22Rv1 (cell line): ENCODE measurements at regions not wholly inside any gene's neighbourhood (a gene's known extent, or its start where the extent isn't known, plus 50 kb on each side); places are given as distances from the start of the nearest gene placed in this dataset.

Experiments
- ZFX ChIP-seq: fragments of 450-650 bp; IDR thresholded peaks from 2 replicates; pipeline ENCODE4 v1.6.1; 2017; ENCODE audit warnings: antibody characterized with exemption, borderline replicate concordance
- TF ChIP-seq, protein P1 (sequence below): fragments of 450-650 bp; IDR thresholded peaks from 2 replicates; pipeline ENCODE4 v1.5.1; 2017; ENCODE audit warnings: mild to moderate bottlenecking

- TF ChIP-seq, protein P1, sequence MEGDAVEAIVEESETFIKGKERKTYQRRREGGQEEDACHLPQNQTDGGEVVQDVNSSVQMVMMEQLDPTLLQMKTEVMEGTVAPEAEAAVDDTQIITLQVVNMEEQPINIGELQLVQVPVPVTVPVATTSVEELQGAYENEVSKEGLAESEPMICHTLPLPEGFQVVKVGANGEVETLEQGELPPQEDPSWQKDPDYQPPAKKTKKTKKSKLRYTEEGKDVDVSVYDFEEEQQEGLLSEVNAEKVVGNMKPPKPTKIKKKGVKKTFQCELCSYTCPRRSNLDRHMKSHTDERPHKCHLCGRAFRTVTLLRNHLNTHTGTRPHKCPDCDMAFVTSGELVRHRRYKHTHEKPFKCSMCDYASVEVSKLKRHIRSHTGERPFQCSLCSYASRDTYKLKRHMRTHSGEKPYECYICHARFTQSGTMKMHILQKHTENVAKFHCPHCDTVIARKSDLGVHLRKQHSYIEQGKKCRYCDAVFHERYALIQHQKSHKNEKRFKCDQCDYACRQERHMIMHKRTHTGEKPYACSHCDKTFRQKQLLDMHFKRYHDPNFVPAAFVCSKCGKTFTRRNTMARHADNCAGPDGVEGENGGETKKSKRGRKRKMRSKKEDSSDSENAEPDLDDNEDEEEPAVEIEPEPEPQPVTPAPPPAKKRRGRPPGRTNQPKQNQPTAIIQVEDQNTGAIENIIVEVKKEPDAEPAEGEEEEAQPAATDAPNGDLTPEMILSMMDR, result no peak
- no peak for TF ChIP-seq ZFX
Observed at GRCh38 chrX:36504625-36505024, 503.5 kb upstream of the FAM47C start.
